ENCODE measurements at regions not wholly inside any gene's neighbourhood (a gene's known extent, or its start where the extent isn't known, plus 50 kb on each side); places are given as distances from the start of the nearest gene placed in this dataset.

GRCh38 chr10:131728286-131729228 is 172.3 kb upstream of the PPP2R2D start:
- Histone ChIP-seq H3K27me3 (replicated peaks; ENCODE audit: insufficient read depth, low read depth, low read length, poor library complexity) (no peaks in the 10 kb centered on the region), H3K9me3 (ENCODE audit: low read depth, low read length, poor library complexity, severe bottlenecking) (no peaks in the 10 kb centered on the region), H3K27ac (ENCODE audit: low read depth, low read length, poor library complexity, severe bottlenecking) (no peak overlapping the region), H3K4me3 (ENCODE audit: low read depth, low read length, poor library complexity, severe bottlenecking) (no peak overlapping the region), H3K4me1 (ENCODE audit: insufficient read depth, low read length, poor library complexity, severe bottlenecking) (no peaks in the 10 kb centered on the region), H3K36me3 (ENCODE audit: insufficient read depth, low read length, poor library complexity, severe bottlenecking) (no peaks in the 10 kb centered on the region)
- intact Hi-C loops (cut with micrococcal nuclease; ENCODE audit: unreplicated experiment), result no loop called here
- DNase-seq (ENCODE audit: low spot score), result no peak
- BruUV-seq (replicated peaks), result no TSS peak
- POLR2A ChIA-PET (ENCODE audit: low non-redundant PET), result no interaction called here
- no peak for TF ChIP-seq CTCF (conservative IDR thresholded peaks at IDR 0.05; ENCODE audit: low read depth, low read length)
- TF ChIP-seq EZH2 (IDR thresholded peaks at IDR 0.05; ENCODE audit: borderline replicate concordance, low read depth, low read length, poor library complexity, severe bottlenecking), result no peak
- CTCF ChIA-PET, result no interaction called here

- no peaks in the 10 kb centered on the region for H3K27me3 ChIP-seq (replicated peaks; ENCODE audit: insufficient read depth, low read depth, low read length, poor library complexity)
- H3K27ac ChIP-seq (ENCODE audit: low read depth, low read length, poor library complexity, severe bottlenecking), result no peak overlapping the region
- no peaks in the 10 kb centered on the region for H3K9me3 ChIP-seq (ENCODE audit: low read depth, low read length, poor library complexity, severe bottlenecking)
- intact Hi-C loops (cut with micrococcal nuclease; ENCODE audit: unreplicated experiment), result no loop called here
- no peak for DNase-seq (ENCODE audit: low spot score)
- ChIA-PET POLR2A (ENCODE audit: low non-redundant PET) (no interaction called here), CTCF (no interaction called here)
- H3K4me3 ChIP-seq (ENCODE audit: low read depth, low read length, poor library complexity, severe bottlenecking), result no peak overlapping the region
- TF ChIP-seq EZH2 (IDR thresholded peaks at IDR 0.05; ENCODE audit: borderline replicate concordance, low read depth, low read length, poor library complexity, severe bottlenecking) (no peak), CTCF (conservative IDR thresholded peaks at IDR 0.05; ENCODE audit: low read depth, low read length) (no peak)
- H3K4me1 ChIP-seq (ENCODE audit: insufficient read depth, low read length, poor library complexity, severe bottlenecking), result no peaks in the 10 kb centered on the region
- BruUV-seq (replicated peaks), result no TSS peak
- H3K36me3 ChIP-seq (ENCODE audit: insufficient read depth, low read length, poor library complexity, severe bottlenecking), result no peaks in the 10 kb centered on the region
These were observed 171.4 kb upstream of the PPP2R2D start for GRCh38 chr10:131729361-131729760.

- H3K27ac ChIP-seq (ENCODE audit: low read depth, low read length, poor library complexity, severe bottlenecking), result no peak overlapping the region
- H3K4me3 ChIP-seq (ENCODE audit: low read depth, low read length, poor library complexity, severe bottlenecking), result no peak overlapping the region
- H3K36me3 ChIP-seq (ENCODE audit: insufficient read depth, low read length, poor library complexity, severe bottlenecking), result no peaks in the 10 kb centered on the region
- no peak for DNase-seq (ENCODE audit: low spot score)
- ChIA-PET POLR2A (ENCODE audit: low non-redundant PET) (no interaction called here), CTCF (no interaction called here)
- no peak for TF ChIP-seq EZH2 (IDR thresholded peaks at IDR 0.05; ENCODE audit: borderline replicate concordance, low read depth, low read length, poor library complexity, severe bottlenecking)
- TF ChIP-seq CTCF (conservative IDR thresholded peaks at IDR 0.05; ENCODE audit: low read depth, low read length), result no peak
- no peaks in the 10 kb centered on the region for H3K27me3 ChIP-seq (replicated peaks; ENCODE audit: insufficient read depth, low read depth, low read length, poor library complexity)
- BruUV-seq (replicated peaks), result no TSS peak
- no peaks in the 10 kb centered on the region for H3K4me1 ChIP-seq (ENCODE audit: insufficient read depth, low read length, poor library complexity, severe bottlenecking)
- intact Hi-C loops (cut with micrococcal nuclease; ENCODE audit: unreplicated experiment), result no loop called here
- no peaks in the 10 kb centered on the region for H3K9me3 ChIP-seq (ENCODE audit: low read depth, low read length, poor library complexity, severe bottlenecking)
These were observed 170.7 kb upstream of the PPP2R2D start for GRCh38 chr10:131729938-131730660.
